OCI-LY7 (cell line): ENCODE measurements at regions not wholly inside any gene's neighbourhood (a gene's known extent, or its start where the extent isn't known, plus 50 kb on each side); places are given as distances from the start of the nearest gene placed in this dataset.
"Not testable (repeated sequence)": the region's sequence is repeated elsewhere in the genome, so short reads cannot be mapped to it uniquely, and the experiment has no call there.

Source experiments
- BruUV-seq: library from RNA; stranded (reverse); fragments of 400-500 nt; replicated peaks from 2 replicates; lab custom pipeline; 2021; lab: Mats Ljungman, UMichigan
- CTCF ChIA-PET: fragments of 300-600 bp; sonication (Branson Sonifier 250); formaldehyde crosslinking; loops from one replicate; lab custom pipeline; 2022; ENCODE audit warnings: antibody characterized with exemption; ENCODE audit not compliant: unreplicated experiment; lab: Charles Lee
- POLR2A ChIA-PET: fragments of 300-600 bp; sonication (Branson Sonifier 250); formaldehyde crosslinking; loops from one replicate; lab custom pipeline; 2022; ENCODE audit warnings: antibody characterized with exemption; lab: Charles Lee
- DNase-seq: peaks from one replicate; pipeline ENCODE4 v3.0.0-alpha.2; 2015; ENCODE audit warnings: low spot score
- H2AFZ ChIP-seq: fragments of 200-600 bp; sonication (generic), shearing (Covaris generic); 2 replicates; pipeline ENCODE4 v1.6.1; 2014; ENCODE audit warnings: mild to moderate bottlenecking, antibody characterized with exemption, low read length, moderate library complexity
- H3K27ac ChIP-seq: fragments of 200-600 bp; sonication (generic); 2 replicates; pipeline ENCODE4 v1.5.1; 2014; ENCODE audit warnings: mixed run types, low read depth, mild to moderate bottlenecking, moderate library complexity, low read length, inconsistent platforms; ENCODE audit not compliant: poor library complexity, severe bottlenecking
- H3K36me3 ChIP-seq: fragments of 200-600 bp; sonication (generic); 2 replicates; pipeline ENCODE4 v1.6.1; 2014; ENCODE audit warnings: mild to moderate bottlenecking, antibody characterized with exemption, low read length, moderate library complexity, mixed read lengths; ENCODE audit not compliant: insufficient read depth
- H3K4me1 ChIP-seq: fragments of 200-600 bp; sonication (generic); 2 replicates; pipeline ENCODE4 v1.5.1; 2014; ENCODE audit warnings: mild to moderate bottlenecking, low read length; ENCODE audit not compliant: insufficient read depth, poor library complexity, severe bottlenecking
- H3K4me2 ChIP-seq: fragments of 200-600 bp; sonication (generic); 2 replicates; pipeline ENCODE4 v1.6.1; 2014; ENCODE audit warnings: mild to moderate bottlenecking, low read length
- H3K4me3 ChIP-seq: fragments of 200-600 bp; sonication (generic); 2 replicates; pipeline ENCODE4 v1.5.1; 2014; ENCODE audit warnings: mild to moderate bottlenecking, low read depth, low read length; ENCODE audit not compliant: poor library complexity, severe bottlenecking
- H3K79me2 ChIP-seq: fragments of 200-600 bp; sonication (generic); 2 replicates; pipeline ENCODE4 v1.6.1; 2016; ENCODE audit warnings: low read depth, mild to moderate bottlenecking, low read length, moderate library complexity, mixed read lengths; ENCODE audit not compliant: insufficient read depth
- H3K9me2 ChIP-seq: fragments of 200-600 bp; sonication (generic); 2 replicates; pipeline ENCODE4 v1.6.1; 2016; ENCODE audit warnings: mild to moderate bottlenecking, low read length, mixed read lengths; ENCODE audit not compliant: insufficient read depth
- H3K9me3 ChIP-seq: fragments of 200-600 bp; sonication (generic); 2 replicates; pipeline ENCODE4 v1.6.1; 2014; ENCODE audit warnings: mild to moderate bottlenecking, mixed run types, low read length, mixed read lengths
- H4K20me1 ChIP-seq: fragments of 200-600 bp; sonication (generic); 2 replicates; pipeline ENCODE4 v1.6.1; 2014; ENCODE audit warnings: mild to moderate bottlenecking, antibody characterized with exemption, low read length, moderate library complexity, mixed read lengths; ENCODE audit not compliant: insufficient read depth
- EZH2phosphoT487 ChIP-seq: fragments of 200-600 bp; sonication (generic); IDR thresholded peaks from 2 replicates; pipeline ENCODE4 v1.6.1; 2018; ENCODE audit warnings: low read depth, borderline replicate concordance, mild to moderate bottlenecking, mixed run types, antibody characterized with exemption, low read length, moderate library complexity, mixed read lengths
- intact Hi-C: fragments of 100-400 bp; cut with micrococcal nuclease; formaldehyde crosslinking; loops from one replicate; pipeline ENCODE4 v1.10.0; 2022; ENCODE audit not compliant: unreplicated experiment

DNA sequence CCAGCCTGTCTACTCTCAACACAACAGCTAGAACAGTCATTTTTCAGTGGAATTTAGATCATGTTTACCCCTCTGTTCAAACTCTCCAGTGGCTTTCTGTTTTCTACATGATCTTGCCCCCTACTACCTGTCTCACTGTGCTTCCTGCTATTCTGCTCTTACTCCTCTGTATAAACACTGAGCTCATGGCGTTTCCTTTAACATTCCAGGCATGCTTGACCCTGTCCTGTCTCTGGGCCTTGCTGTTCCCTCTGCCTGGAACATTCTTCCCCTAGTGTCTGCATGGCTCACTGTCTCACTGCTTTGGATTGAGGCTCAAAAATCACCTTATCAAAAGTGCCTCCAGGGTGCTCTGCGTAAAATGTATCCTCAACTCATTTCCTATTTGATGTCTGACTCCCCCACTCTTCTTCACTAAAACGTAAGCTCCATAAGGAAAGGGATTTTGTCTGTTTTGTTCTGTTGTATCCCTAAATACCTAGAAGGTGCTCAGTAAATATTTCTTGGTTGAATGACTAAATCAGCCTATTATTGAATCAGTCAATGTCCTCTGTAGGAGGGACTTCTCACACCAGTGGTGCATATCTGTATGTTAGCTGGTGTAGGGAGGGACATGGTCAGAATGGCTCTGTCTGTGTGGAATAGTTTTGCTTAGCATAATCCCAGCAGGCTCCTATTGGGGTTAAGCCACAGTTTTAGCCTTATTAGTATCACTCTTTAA lies 78.0 kb upstream of the VKORC1L1 start:
- H4K20me1 ChIP-seq, H3K9me3 ChIP-seq, H3K9me2 ChIP-seq, DNase-seq, H3K4me1 ChIP-seq, intact Hi-C loops, H3K4me2 ChIP-seq, CTCF ChIA-PET, BruUV-seq, H3K79me2 ChIP-seq, H3K4me3 ChIP-seq, H3K36me3 ChIP-seq, H3K27ac ChIP-seq, H2AFZ ChIP-seq: not testable (repeated sequence)
- POLR2A ChIA-PET: interaction anchor here (0.7 kb wide), 1 partner anchor 135 kb away, joined by 3 read pairs; no protein-coding TSS in a partner anchor

DNA sequence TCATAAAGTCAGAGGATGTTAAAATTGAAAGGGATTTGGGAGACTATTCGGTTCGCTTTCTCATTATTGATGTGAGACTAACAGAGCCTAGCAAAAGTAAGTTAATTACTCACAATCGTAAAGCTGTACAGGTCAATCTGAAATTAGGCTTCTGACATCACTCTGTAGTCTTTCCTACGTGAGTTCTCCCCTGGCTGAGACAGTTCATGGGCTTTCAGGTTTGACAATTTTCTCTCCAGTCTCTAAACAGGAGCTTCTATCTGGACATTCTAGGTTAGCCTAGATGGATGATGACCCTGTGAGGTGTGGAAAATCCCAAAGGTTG lies 77.5 kb upstream of the VKORC1L1 start:
- H3K79me2 ChIP-seq, BruUV-seq, H3K4me1 ChIP-seq, H4K20me1 ChIP-seq, H3K4me2 ChIP-seq, intact Hi-C loops, H3K4me3 ChIP-seq, H3K9me3 ChIP-seq, H2AFZ ChIP-seq, POLR2A ChIA-PET, H3K9me2 ChIP-seq, H3K27ac ChIP-seq, H3K36me3 ChIP-seq, DNase-seq, CTCF ChIA-PET: not testable (repeated sequence)

DNA sequence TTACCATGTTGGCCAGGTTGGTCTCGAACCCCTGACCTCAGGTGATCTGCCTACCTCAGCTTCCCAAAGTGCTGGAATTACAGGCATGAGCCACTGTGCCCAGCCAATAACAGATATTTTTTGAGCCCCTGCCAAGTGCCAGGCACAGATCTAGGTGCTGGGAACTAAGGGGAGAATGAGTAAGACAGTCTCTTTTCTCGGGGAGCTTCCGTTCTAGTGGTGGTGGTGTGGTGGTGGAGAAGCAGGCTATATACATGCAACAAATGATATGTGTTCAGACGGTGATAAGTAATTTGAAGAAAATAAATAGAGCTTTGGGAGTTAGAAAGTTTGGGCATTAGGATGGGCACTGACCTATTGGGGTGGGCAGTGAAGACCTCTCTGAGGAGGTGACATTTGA lies 76.7 kb upstream of the VKORC1L1 start:
- intact Hi-C loops: no loop called here
- H3K27ac ChIP-seq: no peak overlapping the region
- CTCF ChIA-PET: no interaction called here
- no peak overlapping the region for H2AFZ ChIP-seq
- no peaks in the 10 kb centered on the region for H3K36me3 ChIP-seq
- no peak overlapping the region for H3K4me2 ChIP-seq
- peaks cover 7% of the 10 kb centered on the region for H3K4me1 ChIP-seq
- DNase-seq: no peak
- POLR2A ChIA-PET: no interaction called here
- H3K79me2 ChIP-seq: no peaks in the 10 kb centered on the region
- no TSS peak for BruUV-seq
- no peaks in the 10 kb centered on the region for H3K9me3 ChIP-seq
- H3K4me3 ChIP-seq: no peak overlapping the region
- no peak for TF ChIP-seq EZH2phosphoT487
- H3K9me2 ChIP-seq: no peaks in the 10 kb centered on the region
- H4K20me1 ChIP-seq: no peaks in the 10 kb centered on the region

DNA sequence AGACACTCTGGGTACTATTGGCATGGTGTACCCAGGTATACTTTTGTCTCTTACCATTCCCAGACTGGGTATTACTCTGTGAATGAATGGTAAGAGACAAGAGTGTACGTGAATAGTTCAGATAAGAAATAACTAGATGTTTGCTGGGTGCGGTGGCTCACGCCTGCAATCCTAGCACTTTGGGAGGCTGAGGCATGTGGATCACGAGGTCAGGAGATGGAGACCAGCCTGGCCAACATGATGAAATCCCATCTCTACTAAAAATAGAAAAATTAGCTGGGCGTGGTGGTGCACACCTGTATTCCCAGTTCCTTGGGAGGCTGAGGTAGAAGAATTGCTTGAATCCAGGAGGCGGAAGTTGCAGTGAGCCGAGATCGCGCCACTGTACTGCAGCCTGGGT lies 75.8 kb upstream of the VKORC1L1 start:
- intact Hi-C loops, CTCF ChIA-PET, H3K27ac ChIP-seq, BruUV-seq, H3K9me2 ChIP-seq, H3K9me3 ChIP-seq, H3K36me3 ChIP-seq, H4K20me1 ChIP-seq, H3K4me1 ChIP-seq, H3K4me3 ChIP-seq, POLR2A ChIA-PET, H2AFZ ChIP-seq, H3K79me2 ChIP-seq, H3K4me2 ChIP-seq, DNase-seq: not testable (repeated sequence)

DNA sequence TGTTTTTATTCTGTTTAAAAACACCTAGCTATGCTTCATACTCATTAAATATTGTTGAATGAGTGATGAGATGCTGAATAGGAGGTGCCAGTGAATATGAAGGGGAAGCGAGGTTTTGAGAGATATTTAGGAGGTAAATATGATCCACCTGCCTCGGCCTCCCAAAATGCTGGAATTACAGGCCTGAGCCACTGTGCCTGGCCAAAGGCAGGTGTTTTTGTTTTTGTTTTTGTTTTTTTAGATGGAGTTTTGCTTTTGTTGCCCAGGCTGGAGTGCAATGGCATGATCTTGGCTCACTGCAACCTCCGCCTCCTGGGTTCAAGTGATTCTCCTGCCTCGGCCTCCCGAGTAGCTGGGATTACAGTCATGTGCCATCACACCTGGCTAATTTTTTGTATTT lies 75.3 kb upstream of the VKORC1L1 start:
- H3K79me2 ChIP-seq, BruUV-seq, H3K4me2 ChIP-seq, H3K9me2 ChIP-seq, H3K4me1 ChIP-seq, intact Hi-C loops, CTCF ChIA-PET, H4K20me1 ChIP-seq, H2AFZ ChIP-seq, DNase-seq, H3K36me3 ChIP-seq, H3K27ac ChIP-seq, H3K9me3 ChIP-seq, H3K4me3 ChIP-seq: not testable (repeated sequence)
- POLR2A ChIA-PET: interaction anchor here (0.6 kb wide), 1 partner anchor 49 kb away, joined by 3 read pairs; no protein-coding TSS in a partner anchor
